Right lobe of liver (tissue), 6 donors: ENCODE measurements at regions not wholly inside any gene's neighbourhood (a gene's known extent, or its start where the extent isn't known, plus 50 kb on each side); places are given as distances from the start of the nearest gene placed in this dataset.
A peak's percentile ranks its signal among the peaks of the same experiment; 100 is the strongest.

ENCODE experiments used
- ATAC-seq, 4 donors: fragments of 200-7000 bp; cut with Tn5 transposase; one replicate each; pipeline ENCODE4 v1.9.1; 2020; ENCODE audit warnings: mild to moderate bottlenecking in 4 of 4, moderate library complexity in 4 of 4
- DNase-seq, 3 donors: peaks; one replicate each; pipeline ENCODE4 v3.0.0-alpha.2; 2020
- H3K27ac ChIP-seq, 3 donors: fragments of 200-600 bp; one replicate each; pipeline ENCODE4 v1.8.0; 2022
- H3K27me3 ChIP-seq, 2 donors: fragments of 200-600 bp; one replicate each; pipeline ENCODE4 v1.8.0; 2022
- H3K36me3 ChIP-seq, 4 donors: fragments of 200-600 bp; sonication (generic) in 1 of 4; one replicate each; pipeline versions ENCODE4 v1.5.1 to v1.8.0; 2017 to 2022; ENCODE audit warnings: control low read depth in 1 of 4
- H3K4me1 ChIP-seq, 4 donors: fragments of 200-600 bp; sonication (generic) in 1 of 4; one replicate each; pipeline versions ENCODE4 v1.5.1 to v1.8.0; 2017 to 2022; ENCODE audit warnings: control low read depth in 1 of 4
- H3K4me3 ChIP-seq, 3 donors: fragments of 200-600 bp; one replicate each; pipeline ENCODE4 v1.8.0; 2022
- H3K9me3 ChIP-seq, 4 donors: fragments of 200-600 bp; sonication (generic) in 1 of 4; one replicate each; pipeline versions ENCODE4 v1.5.1 to v1.8.0; 2017 to 2022; ENCODE audit warnings: control low read depth in 1 of 4
- CTCF ChIP-seq, 4 donors: fragments of 200-600 bp in 3 of 4; fragments of 450-650 bp in 1 of 4; IDR thresholded peaks; one replicate each; pipeline versions ENCODE4 v1.5.1 to v1.8.0; 2016 to 2022; ENCODE audit warnings: antibody characterized with exemption in 4 of 4, mild to moderate bottlenecking in 2 of 4
- POLR2A ChIP-seq: fragments of 450-650 bp; IDR thresholded peaks from one replicate; pipeline ENCODE4 v1.6.1; 2017; ENCODE audit warnings: antibody characterized with exemption, mild to moderate bottlenecking
- whole genome bisulfite sequencing: methylation state at CpG from one replicate; pipeline ENCODE4 v1.1.6; 2018; ENCODE audit warnings: low coverage, low lambda C conversion rate; ENCODE audit not compliant: insufficient coverage; ENCODE audit errors: missing lambda C conversion rate; 5-methylcytosine and 5-hydroxymethylcytosine counted together
- intact Hi-C, 2 donors: fragments of 100-400 bp; cut with DNase I; formaldehyde crosslinking; loops; one replicate each; pipeline versions ENCODE4 v1.11.2 to v1.14.1; 2022
- donor health status: DM: no; HTN: yes; CAD: no.
- donor health status: DM: no; HTN: no; CAD: no.
- donor health status: DM: no; HTN: no; CAD: no.
- donor health status: DM: no; HTN: yes; CAD: no.
- donor health status: DM: no; HTN: yes; CAD: no.

GRCh38 chr3:82938821-82939328, 1177.4 kb upstream of the GBE1 start:
- TF ChIP-seq CTCF (IDR thresholded peaks at IDR 0.05) = no peak
- no peak for TF ChIP-seq POLR2A
- H3K9me3 ChIP-seq = no peaks in the 10 kb centered on the region
- H3K27me3 ChIP-seq = no peaks in the 10 kb centered on the region
- peak in 1 of 4 donors; percentile 28 for ATAC-seq
- WGBS = 100% methylated on average over 1 of the region's 19 CpGs
- H3K4me1 ChIP-seq = no peaks in the 10 kb centered on the region
- no peaks in the 10 kb centered on the region for H3K36me3 ChIP-seq
- no peak overlapping the region for H3K4me3 ChIP-seq
- DNase-seq = peak in 2 of 3 donors; percentile 12 to 40
- no peak overlapping the region for H3K27ac ChIP-seq
- intact Hi-C loops = no loop called here

- no peaks in the 10 kb centered on the region for H3K27me3 ChIP-seq
- no peaks in the 10 kb centered on the region for H3K36me3 ChIP-seq
- TF ChIP-seq CTCF (IDR thresholded peaks at IDR 0.05) (no peak), POLR2A (no peak)
- no peaks in the 10 kb centered on the region for H3K9me3 ChIP-seq
- H3K4me1 ChIP-seq = peaks cover 0 to 7% (median 3%) of the 10 kb centered on the region in 4 donors
- DNase-seq (no peak), ATAC-seq (peak; percentile 79 to 98 (median 97))
- intact Hi-C loops = no loop called here
- H3K4me3 ChIP-seq = no peak overlapping the region
- WGBS = 34% methylated on average over 5 of the region's 5 CpGs
- peak overlapping the region in 2 of 3 donors; percentile 14 to 48 for H3K27ac ChIP-seq
Measured at GRCh38 chr3:82927309-82928253, 1166.1 kb upstream of the GBE1 start.

GRCh38 chr3:82891028-82891427, 1129.6 kb upstream of the GBE1 start:
- Histone ChIP-seq H3K4me3 (no peak overlapping the region), H3K27me3 (no peaks in the 10 kb centered on the region), H3K27ac (no peak overlapping the region), H3K36me3 (no peaks in the 10 kb centered on the region), H3K4me1 (no peaks in the 10 kb centered on the region), H3K9me3 (no peaks in the 10 kb centered on the region)
- TF ChIP-seq POLR2A (no peak), CTCF (IDR thresholded peaks at IDR 0.05) (no peak)
- ATAC-seq (no peak), DNase-seq (no peak)
- intact Hi-C loops = no loop called here
- 70% methylated on average over 3 of the region's 3 CpGs for WGBS

- TF ChIP-seq CTCF (IDR thresholded peaks at IDR 0.05) = no peak
- no peak for TF ChIP-seq POLR2A
- H3K9me3 ChIP-seq = no peaks in the 10 kb centered on the region
- WGBS = 90% methylated on average over 2 of the region's 2 CpGs
- intact Hi-C loops = no loop called here
- no peaks in the 10 kb centered on the region for H3K4me1 ChIP-seq
- no peak overlapping the region for H3K4me3 ChIP-seq
- no peaks in the 10 kb centered on the region for H3K36me3 ChIP-seq
- ATAC-seq (no peak), DNase-seq (no peak)
- no peak overlapping the region for H3K27ac ChIP-seq
- no peaks in the 10 kb centered on the region for H3K27me3 ChIP-seq
Measured at GRCh38 chr3:82883072-82883471, 1121.6 kb upstream of the GBE1 start.
